Ishikawa (cell line): ENCODE measurements at regions not wholly inside any gene's neighbourhood (a gene's known extent, or its start where the extent isn't known, plus 50 kb on each side); places are given as distances from the start of the nearest gene placed in this dataset.

Experiments used
- CEBPB ChIP-seq: IDR thresholded peaks from 2 replicates; pipeline ENCODE4 v1.6.1; 2012
- CREB1 ChIP-seq: IDR thresholded peaks from 2 replicates; pipeline ENCODE4 v1.6.1; 2012; ENCODE audit warnings: low read depth
- EGR1 ChIP-seq: IDR thresholded peaks from 2 replicates; pipeline ENCODE4 v1.6.1; 2012
- EP300 ChIP-seq: IDR thresholded peaks from 2 replicates; pipeline ENCODE4 v1.6.1; 2012; ENCODE audit warnings: borderline replicate concordance
- RAD21 ChIP-seq: IDR thresholded peaks from 2 replicates; pipeline ENCODE4 v1.6.1; 2012; ENCODE audit warnings: low read depth
- REST ChIP-seq: IDR thresholded peaks from 2 replicates; pipeline ENCODE4 v1.6.1; 2012; ENCODE audit warnings: low read depth, mild to moderate bottlenecking
- TAF1 ChIP-seq: IDR thresholded peaks from 2 replicates; pipeline ENCODE4 v1.6.1; 2012; ENCODE audit warnings: low read depth, mild to moderate bottlenecking
- TCF12 ChIP-seq: IDR thresholded peaks from 2 replicates; pipeline ENCODE4 v1.6.1; 2012; ENCODE audit warnings: low read depth
- USF1 ChIP-seq: IDR thresholded peaks from 2 replicates; pipeline ENCODE4 v1.6.1; 2012
- YY1 ChIP-seq: IDR thresholded peaks from 2 replicates; pipeline ENCODE4 v1.6.1; 2012; ENCODE audit warnings: low read depth
- TF ChIP-seq, protein P1 (sequence below): IDR thresholded peaks from 2 replicates; pipeline ENCODE4 v1.6.1; 2012

DNA sequence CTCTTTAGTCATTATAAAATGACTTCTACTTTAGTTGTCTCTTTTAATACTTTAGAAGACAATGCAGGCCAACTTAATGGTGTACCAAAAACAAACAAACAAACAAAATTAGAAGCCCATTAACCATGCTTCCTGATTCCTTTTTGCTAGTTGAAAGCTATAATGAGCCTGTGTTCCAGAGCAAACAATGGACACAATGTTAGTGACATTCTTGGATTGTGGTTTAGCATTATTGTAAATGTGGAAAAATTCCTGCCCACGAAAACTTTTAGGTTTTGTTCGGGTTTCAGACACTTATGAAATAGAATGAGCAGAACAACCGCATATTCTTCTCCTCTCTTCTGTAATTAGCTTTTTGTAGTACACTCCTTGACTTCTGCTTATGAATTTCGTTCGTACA is 1682.7 kb upstream of the PCDH7 start:
- TF ChIP-seq REST, result no peak
- TF ChIP-seq TAF1, result no peak
- no peak for TF ChIP-seq RAD21
- TF ChIP-seq, protein P1, sequence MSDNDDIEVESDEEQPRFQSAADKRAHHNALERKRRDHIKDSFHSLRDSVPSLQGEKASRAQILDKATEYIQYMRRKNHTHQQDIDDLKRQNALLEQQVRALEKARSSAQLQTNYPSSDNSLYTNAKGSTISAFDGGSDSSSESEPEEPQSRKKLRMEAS, result no peak
- no peak for TF ChIP-seq TCF12
- TF ChIP-seq CREB1, result no peak
- no peak for TF ChIP-seq CEBPB
- TF ChIP-seq EP300, result no peak
- TF ChIP-seq USF1, result no peak
- TF ChIP-seq YY1, result no peak
- TF ChIP-seq EGR1, result no peak
